ENCODE measurements at regions not wholly inside any gene's neighbourhood (a gene's known extent, or its start where the extent isn't known, plus 50 kb on each side); places are given as distances from the start of the nearest gene placed in this dataset.

- no peaks in the 10 kb centered on the region for H3K9me3 Mint-ChIP-seq (ENCODE audit: unreplicated experiment)
- no peak overlapping the region for H3K27ac Mint-ChIP-seq (ENCODE audit: unreplicated experiment)
- no peaks in the 10 kb centered on the region for H3K36me3 Mint-ChIP-seq (ENCODE audit: low read depth, unreplicated experiment)
- peaks cover 3% of the 10 kb centered on the region for H3K27me3 Mint-ChIP-seq (ENCODE audit: unreplicated experiment)
- DNase-seq (ENCODE audit: low spot score) = no peak
- TF ChIP-seq, protein P1, sequence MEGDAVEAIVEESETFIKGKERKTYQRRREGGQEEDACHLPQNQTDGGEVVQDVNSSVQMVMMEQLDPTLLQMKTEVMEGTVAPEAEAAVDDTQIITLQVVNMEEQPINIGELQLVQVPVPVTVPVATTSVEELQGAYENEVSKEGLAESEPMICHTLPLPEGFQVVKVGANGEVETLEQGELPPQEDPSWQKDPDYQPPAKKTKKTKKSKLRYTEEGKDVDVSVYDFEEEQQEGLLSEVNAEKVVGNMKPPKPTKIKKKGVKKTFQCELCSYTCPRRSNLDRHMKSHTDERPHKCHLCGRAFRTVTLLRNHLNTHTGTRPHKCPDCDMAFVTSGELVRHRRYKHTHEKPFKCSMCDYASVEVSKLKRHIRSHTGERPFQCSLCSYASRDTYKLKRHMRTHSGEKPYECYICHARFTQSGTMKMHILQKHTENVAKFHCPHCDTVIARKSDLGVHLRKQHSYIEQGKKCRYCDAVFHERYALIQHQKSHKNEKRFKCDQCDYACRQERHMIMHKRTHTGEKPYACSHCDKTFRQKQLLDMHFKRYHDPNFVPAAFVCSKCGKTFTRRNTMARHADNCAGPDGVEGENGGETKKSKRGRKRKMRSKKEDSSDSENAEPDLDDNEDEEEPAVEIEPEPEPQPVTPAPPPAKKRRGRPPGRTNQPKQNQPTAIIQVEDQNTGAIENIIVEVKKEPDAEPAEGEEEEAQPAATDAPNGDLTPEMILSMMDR (IDR thresholded peaks at IDR 0.05; ENCODE audit: unreplicated experiment) = no peak
- H3K4me3 Mint-ChIP-seq (ENCODE audit: unreplicated experiment) = no peak overlapping the region
- no peaks in the 10 kb centered on the region for H3K4me1 Mint-ChIP-seq (ENCODE audit: unreplicated experiment)
These were observed 170.2 kb upstream of the GALNT2 start for GRCh38 chr1:229896861-229897260.

DNA sequence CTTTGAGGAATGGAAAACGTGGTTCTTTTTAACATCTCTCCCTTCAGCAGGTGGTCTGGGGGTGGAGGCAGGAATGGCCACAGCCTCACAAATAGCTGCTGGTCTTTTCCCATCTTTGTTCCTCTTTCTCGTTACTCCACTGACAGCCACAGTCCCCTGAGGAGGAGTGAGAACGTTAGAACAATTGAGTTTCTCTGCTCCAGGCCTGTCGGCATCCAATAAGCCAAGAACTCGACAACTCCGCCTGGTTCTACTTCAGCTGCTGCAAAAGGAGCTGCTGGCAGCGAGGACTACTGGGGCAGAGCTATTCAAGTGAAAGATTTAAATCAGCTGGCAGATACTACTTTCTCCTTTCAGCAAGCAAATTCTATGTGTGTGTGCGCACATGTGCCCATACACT, 169.5 kb upstream of the GALNT2 start:
- DNase-seq (ENCODE audit: low spot score) = no peak
- Mint-ChIP-seq H3K9me3 (ENCODE audit: unreplicated experiment) (no peaks in the 10 kb centered on the region), H3K4me3 (ENCODE audit: unreplicated experiment) (no peak overlapping the region), H3K27me3 (ENCODE audit: unreplicated experiment) (peaks cover 3% of the 10 kb centered on the region), H3K4me1 (ENCODE audit: unreplicated experiment) (no peaks in the 10 kb centered on the region), H3K36me3 (ENCODE audit: low read depth, unreplicated experiment) (no peaks in the 10 kb centered on the region), H3K27ac (ENCODE audit: unreplicated experiment) (no peak overlapping the region)
- TF ChIP-seq, protein P1 (IDR thresholded peaks at IDR 0.05; ENCODE audit: unreplicated experiment) = no peak

DNA sequence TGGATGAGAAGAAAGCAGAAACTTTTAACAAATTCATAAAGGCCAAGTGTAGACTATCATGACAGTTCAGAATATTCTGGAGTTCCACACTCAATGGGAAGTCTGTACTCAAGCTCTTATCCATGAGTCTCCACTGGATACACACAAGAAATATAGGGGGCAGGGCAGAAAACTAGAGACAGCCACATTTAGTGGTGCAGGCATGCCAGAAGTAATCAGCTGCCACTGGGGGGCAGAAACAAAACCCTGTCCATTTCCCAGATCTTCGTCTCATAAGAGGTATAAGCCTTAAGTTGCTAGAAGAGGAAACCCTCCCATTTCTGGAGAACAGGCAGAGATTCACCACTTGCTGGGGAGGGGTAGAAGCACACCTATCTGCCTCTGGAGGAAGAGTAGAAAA, 166.8 kb upstream of the GALNT2 start:
- DNase-seq (ENCODE audit: low spot score) = no peak
- no peaks in the 10 kb centered on the region for H3K36me3 Mint-ChIP-seq (ENCODE audit: low read depth, unreplicated experiment)
- no peaks in the 10 kb centered on the region for H3K27me3 Mint-ChIP-seq (ENCODE audit: unreplicated experiment)
- H3K27ac Mint-ChIP-seq (ENCODE audit: unreplicated experiment) = no peak overlapping the region
- H3K4me1 Mint-ChIP-seq (ENCODE audit: unreplicated experiment) = no peaks in the 10 kb centered on the region
- H3K4me3 Mint-ChIP-seq (ENCODE audit: unreplicated experiment) = no peak overlapping the region
- no peaks in the 10 kb centered on the region for H3K9me3 Mint-ChIP-seq (ENCODE audit: unreplicated experiment)
- TF ChIP-seq, protein P1 (IDR thresholded peaks at IDR 0.05; ENCODE audit: unreplicated experiment) = no peak

DNA sequence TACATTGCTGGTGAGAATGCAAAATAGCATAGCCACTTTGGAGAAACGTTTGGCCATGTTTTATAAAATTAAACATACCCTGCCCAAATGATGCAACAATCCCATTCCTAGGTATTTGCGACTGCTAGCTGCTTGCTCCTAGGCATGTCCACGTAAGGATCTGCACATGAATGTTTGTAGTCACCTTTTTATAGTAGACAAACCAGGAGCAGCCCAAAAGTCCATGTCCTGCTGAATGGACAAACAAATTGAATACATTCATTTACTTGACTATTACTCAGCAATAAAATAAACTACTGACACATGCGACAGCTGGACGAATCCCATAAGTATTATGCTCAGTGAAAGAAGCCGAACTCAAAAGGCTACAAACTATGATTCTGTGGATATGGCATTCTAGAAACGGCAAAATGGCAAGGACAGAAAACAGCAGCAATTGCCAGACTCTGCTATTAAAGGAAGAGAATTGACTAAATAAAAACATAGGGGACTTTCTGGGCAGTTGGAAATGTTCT, 161.9 kb upstream of the GALNT2 start:
- no peaks in the 10 kb centered on the region for H3K36me3 Mint-ChIP-seq (ENCODE audit: low read depth, unreplicated experiment)
- H3K4me3 Mint-ChIP-seq (ENCODE audit: unreplicated experiment) = no peak overlapping the region
- no peaks in the 10 kb centered on the region for H3K27me3 Mint-ChIP-seq (ENCODE audit: unreplicated experiment)
- no peak for DNase-seq (ENCODE audit: low spot score)
- H3K4me1 Mint-ChIP-seq (ENCODE audit: unreplicated experiment) = no peaks in the 10 kb centered on the region
- no peak overlapping the region for H3K27ac Mint-ChIP-seq (ENCODE audit: unreplicated experiment)
- TF ChIP-seq, protein P1 (IDR thresholded peaks at IDR 0.05; ENCODE audit: unreplicated experiment) = no peak
- no peaks in the 10 kb centered on the region for H3K9me3 Mint-ChIP-seq (ENCODE audit: unreplicated experiment)

DNA sequence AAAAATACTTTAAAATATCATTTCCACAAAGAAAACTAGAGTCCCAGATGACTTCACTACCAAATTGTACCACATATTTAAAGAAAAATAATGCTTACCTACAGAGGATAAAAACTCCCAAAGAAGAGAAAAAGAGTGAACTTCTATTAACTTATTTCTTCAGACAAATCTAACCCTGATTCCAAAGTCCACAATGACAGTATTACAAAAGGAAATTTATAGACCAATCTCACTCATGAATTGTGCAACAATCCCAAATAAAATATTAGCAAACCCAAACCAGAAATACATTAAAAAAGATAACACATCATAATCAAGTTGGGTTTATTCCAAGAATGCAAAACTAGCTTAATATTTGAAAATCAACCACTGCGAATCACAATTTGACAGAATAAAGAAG, 161.4 kb upstream of the GALNT2 start:
- Mint-ChIP-seq H3K27ac (ENCODE audit: unreplicated experiment) (no peak overlapping the region), H3K36me3 (ENCODE audit: low read depth, unreplicated experiment) (no peaks in the 10 kb centered on the region), H3K27me3 (ENCODE audit: unreplicated experiment) (no peaks in the 10 kb centered on the region), H3K4me3 (ENCODE audit: unreplicated experiment) (no peak overlapping the region), H3K4me1 (ENCODE audit: unreplicated experiment) (no peaks in the 10 kb centered on the region), H3K9me3 (ENCODE audit: unreplicated experiment) (no peaks in the 10 kb centered on the region)
- DNase-seq (ENCODE audit: low spot score) = no peak
- TF ChIP-seq, protein P1 (IDR thresholded peaks at IDR 0.05; ENCODE audit: unreplicated experiment) = no peak
